ENCODE measurements at regions not wholly inside any gene's neighbourhood (a gene's known extent, or its start where the extent isn't known, plus 50 kb on each side); places are given as distances from the start of the nearest gene placed in this dataset.

- H3K4me1 Mint-ChIP-seq (ENCODE audit: low read depth) = peaks cover 56% of the 10 kb centered on the region
- H3K27me3 Mint-ChIP-seq = no peaks in the 10 kb centered on the region
- no peak overlapping the region for H3K4me3 Mint-ChIP-seq
- H3K27ac Mint-ChIP-seq = peak overlapping the region; percentile 43
- peaks cover 7% of the 10 kb centered on the region for H3K9me3 Mint-ChIP-seq (ENCODE audit: low read depth)
- H3K36me3 Mint-ChIP-seq = peaks cover 10% of the 10 kb centered on the region
Observed at GRCh38 chr6:135109761-135110160, 55.1 kb upstream of the HBS1L start.

GRCh38 chr6:135108692-135109091 lies 54.1 kb upstream of the HBS1L start:
- Mint-ChIP-seq H3K4me1 (ENCODE audit: low read depth) (peaks cover 57% of the 10 kb centered on the region), H3K4me3 (no peak overlapping the region), H3K36me3 (peaks cover 10% of the 10 kb centered on the region), H3K27me3 (no peaks in the 10 kb centered on the region), H3K9me3 (ENCODE audit: low read depth) (peaks cover 7% of the 10 kb centered on the region), H3K27ac (no peak overlapping the region)

DNA sequence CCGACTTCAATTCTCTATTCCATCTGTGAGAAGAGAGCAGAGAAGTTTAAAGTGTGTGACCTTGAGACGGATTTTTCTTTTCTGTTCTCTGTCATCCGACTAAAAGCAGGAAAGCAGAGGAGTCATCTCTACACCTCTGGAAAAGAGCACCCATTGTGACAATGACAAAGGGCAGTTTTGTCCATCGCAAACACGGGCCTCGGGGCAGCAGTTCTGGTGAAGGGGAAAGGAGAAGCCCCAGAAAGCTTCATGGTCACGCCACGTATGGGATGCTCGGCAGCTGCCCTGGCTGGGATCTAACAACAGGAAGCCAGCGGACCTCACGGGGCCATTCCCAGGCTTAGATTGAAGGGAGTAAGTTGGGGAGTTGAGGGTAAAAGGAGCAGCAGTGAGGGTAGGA lies 52.0 kb upstream of the HBS1L start:
- Mint-ChIP-seq H3K9me3 (ENCODE audit: low read depth) (no peaks in the 10 kb centered on the region), H3K36me3 (peaks cover 6% of the 10 kb centered on the region), H3K4me1 (ENCODE audit: low read depth) (peaks cover 62% of the 10 kb centered on the region), H3K4me3 (no peak overlapping the region), H3K27me3 (no peaks in the 10 kb centered on the region), H3K27ac (peak overlapping the region; percentile 94)

DNA sequence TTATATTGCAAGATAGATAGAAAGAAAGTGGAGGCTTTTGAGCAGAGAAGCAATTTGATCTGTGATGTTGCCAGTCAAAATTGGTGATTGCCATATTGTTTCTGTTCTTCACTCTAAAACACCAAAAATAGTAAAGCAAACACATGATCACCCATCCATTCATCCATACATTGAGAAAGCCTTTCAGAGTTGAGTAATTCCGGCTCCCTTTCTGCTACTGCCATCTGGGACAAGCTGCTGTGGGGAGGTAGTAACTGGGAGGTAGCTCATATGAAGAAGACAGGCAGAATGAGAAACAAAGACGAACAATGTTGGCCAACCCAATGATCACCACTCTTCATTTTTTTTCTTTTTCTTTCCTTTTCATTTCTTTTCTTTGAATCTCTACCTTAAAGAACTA lies 51.1 kb upstream of the HBS1L start:
- Mint-ChIP-seq H3K4me3 (no peak overlapping the region), H3K9me3 (ENCODE audit: low read depth) (no peaks in the 10 kb centered on the region)

DNA sequence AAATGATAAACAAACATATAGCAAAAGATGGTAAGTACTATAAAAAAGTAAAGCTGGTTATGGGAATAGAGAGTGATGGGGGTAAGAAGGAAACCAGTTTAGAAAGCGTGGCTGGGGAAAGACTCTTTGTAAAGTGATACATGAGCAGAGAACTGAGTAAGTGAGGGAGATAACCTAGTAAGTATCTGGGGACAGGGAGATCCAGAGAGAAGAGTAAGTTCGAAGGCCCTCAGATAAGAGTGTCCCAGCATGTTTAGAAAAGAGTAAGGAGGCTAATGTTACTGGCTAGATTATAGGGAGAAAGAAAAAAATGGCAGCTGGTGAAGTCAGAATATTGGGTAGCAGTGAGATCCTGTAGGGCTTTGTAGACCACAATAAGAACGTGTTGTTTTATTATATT lies 50.7 kb upstream of the HBS1L start:
- Mint-ChIP-seq H3K27me3 (no peaks in the 10 kb centered on the region), H3K9me3 (ENCODE audit: low read depth) (no peaks in the 10 kb centered on the region), H3K27ac (peak overlapping the region; percentile 94), H3K4me3 (no peak overlapping the region), H3K36me3 (peaks cover 6% of the 10 kb centered on the region), H3K4me1 (ENCODE audit: low read depth) (peaks cover 64% of the 10 kb centered on the region)

More for the DNA sequence above, 51.1 kb upstream of the HBS1L start:
- Mint-ChIP-seq H3K4me1 (ENCODE audit: low read depth) (peaks cover 65% of the 10 kb centered on the region), H3K36me3 (peaks cover 6% of the 10 kb centered on the region), H3K27ac (peak overlapping the region; percentile 94), H3K27me3 (no peaks in the 10 kb centered on the region)
